PC-9 (cell line): ENCODE measurements at regions not wholly inside any gene's neighbourhood (a gene's known extent, or its start where the extent isn't known, plus 50 kb on each side); places are given as distances from the start of the nearest gene placed in this dataset.

Experiments
- BruUV-seq: library from RNA; stranded (reverse); fragments of 400-500 nt; replicated peaks from 2 replicates; lab custom pipeline; 2021; lab: Mats Ljungman, UMichigan
- CTCF ChIA-PET: fragments of 300-600 bp; sonication (Branson Sonifier 250); formaldehyde crosslinking; loops from one replicate; lab custom pipeline; 2022; ENCODE audit warnings: antibody characterized with exemption; lab: Charles Lee
- POLR2A ChIA-PET: fragments of 300-600 bp; sonication (Branson Sonifier 250); formaldehyde crosslinking; loops from one replicate; lab custom pipeline; 2022; ENCODE audit warnings: antibody characterized with exemption; ENCODE audit not compliant: unreplicated experiment; lab: Charles Lee
- DNase-seq, 2 experiments: peaks; one replicate each; pipeline versions ENCODE4 v3.0.0 to v3.0.0-alpha.2; 2015 to 2022; ENCODE audit warnings: mixed read lengths in 1 of 2
- H2AFZ ChIP-seq: fragments of 200-600 bp; sonication (generic); 2 replicates; pipeline ENCODE4 v1.8.1; 2017; ENCODE audit warnings: antibody characterized with exemption
- H3F3A ChIP-seq: fragments of 200-600 bp; sonication (generic); 2 replicates; pipeline ENCODE4 v1.8.1; 2017; ENCODE audit warnings: antibody characterized with exemption, mild to moderate bottlenecking, low read depth; ENCODE audit not compliant: insufficient read depth
- H3K27ac ChIP-seq: fragments of 200-600 bp; sonication (generic); 2 replicates; pipeline ENCODE4 v1.6.1; 2016; ENCODE audit warnings: mixed run types
- H3K27me3 ChIP-seq: fragments of 200-600 bp; sonication (generic); 2 replicates; pipeline ENCODE4 v1.6.1; 2016; ENCODE audit warnings: low read depth, mixed run types; ENCODE audit not compliant: insufficient read depth
- H3K36me3 ChIP-seq: fragments of 200-600 bp; sonication (generic); 2 replicates; pipeline ENCODE4 v1.6.1; 2016; ENCODE audit warnings: low read depth, mixed run types
- H3K4me1 ChIP-seq: fragments of 200-600 bp; sonication (generic); replicated peaks from 2 replicates; pipeline ENCODE4 v1.6.1; 2016; ENCODE audit warnings: mixed run types; ENCODE audit not compliant: insufficient read depth
- H3K4me2 ChIP-seq: fragments of 200-600 bp; sonication (generic); 2 replicates; pipeline ENCODE4 v1.6.1; 2017; ENCODE audit warnings: mixed run types
- H3K4me3 ChIP-seq: fragments of 200-600 bp; sonication (generic); 2 replicates; pipeline ENCODE4 v1.6.1; 2016; ENCODE audit warnings: mixed run types
- H3K79me2 ChIP-seq: fragments of 200-600 bp; sonication (generic); 2 replicates; pipeline ENCODE4 v1.6.1; 2017; ENCODE audit warnings: low read depth, mixed run types
- H3K9me2 ChIP-seq: fragments of 200-600 bp; sonication (generic); 2 replicates; pipeline ENCODE4 v1.8.1; 2017; ENCODE audit warnings: mild to moderate bottlenecking; ENCODE audit not compliant: insufficient read depth
- H3K9me3 ChIP-seq: fragments of 200-600 bp; sonication (generic); 2 replicates; pipeline ENCODE4 v1.8.1; 2016; ENCODE audit warnings: low read depth; ENCODE audit not compliant: insufficient read depth
- H4K20me1 ChIP-seq: fragments of 200-600 bp; sonication (generic); 2 replicates; pipeline ENCODE4 v1.8.1; 2017; ENCODE audit not compliant: insufficient read depth
- CTCF ChIP-seq: fragments of 200-600 bp; sonication (generic); conservative IDR thresholded peaks from 2 replicates; pipeline ENCODE4 v1.6.1; 2017; ENCODE audit warnings: mixed run types, antibody characterized with exemption, mild to moderate bottlenecking, moderate library complexity
- EZH2 ChIP-seq: fragments of 200-600 bp; sonication (generic); IDR thresholded peaks from 2 replicates; pipeline ENCODE4 v1.8.0; 2017; ENCODE audit warnings: antibody characterized with exemption, low read depth
- intact Hi-C: fragments of 100-400 bp; cut with micrococcal nuclease; formaldehyde crosslinking; loops from one replicate; pipeline ENCODE4 v1.10.0; 2022; ENCODE audit not compliant: unreplicated experiment

GRCh38 chr6:104431096-104431495 is 428.6 kb downstream of the HACE1 start:
- Histone ChIP-seq H3K36me3 (no peaks in the 10 kb centered on the region), H3K9me3 (no peaks in the 10 kb centered on the region), H3K4me3 (no peak overlapping the region), H3F3A (no peaks in the 10 kb centered on the region), H4K20me1 (no peaks in the 10 kb centered on the region), H3K79me2 (no peaks in the 10 kb centered on the region), H2AFZ (no peak overlapping the region), H3K9me2 (no peaks in the 10 kb centered on the region), H3K27ac (no peak overlapping the region), H3K27me3 (no peaks in the 10 kb centered on the region), H3K4me2 (no peak overlapping the region), H3K4me1 (no peaks in the 10 kb centered on the region)
- TF ChIP-seq CTCF (no peak), EZH2 (no peak)
- DNase-seq: no peak
- intact Hi-C loops: no loop called here
- POLR2A ChIA-PET: no interaction called here
- CTCF ChIA-PET: no interaction called here
- BruUV-seq: no TSS peak

- no peaks in the 10 kb centered on the region for H3K27me3 ChIP-seq
- no peak overlapping the region for H2AFZ ChIP-seq
- H3K27ac ChIP-seq: no peak overlapping the region
- DNase-seq: no peak
- no peak overlapping the region for H3K4me3 ChIP-seq
- ChIA-PET POLR2A (no interaction called here), CTCF (interaction anchor here (0.6 kb wide), 1 partner anchor 471 kb away, joined by 7 read pairs; no protein-coding TSS in a partner anchor)
- no peaks in the 10 kb centered on the region for H4K20me1 ChIP-seq
- no peaks in the 10 kb centered on the region for H3K36me3 ChIP-seq
- intact Hi-C loops: no loop called here
- no peaks in the 10 kb centered on the region for H3K4me1 ChIP-seq
- H3F3A ChIP-seq: no peaks in the 10 kb centered on the region
- no peaks in the 10 kb centered on the region for H3K9me3 ChIP-seq
- BruUV-seq: no TSS peak
- no peaks in the 10 kb centered on the region for H3K79me2 ChIP-seq
- H3K9me2 ChIP-seq: no peaks in the 10 kb centered on the region
- TF ChIP-seq EZH2: no peak
- TF ChIP-seq CTCF: no peak
- H3K4me2 ChIP-seq: no peak overlapping the region
Measured at GRCh38 chr6:104428184-104428583, 431.5 kb downstream of the HACE1 start.

GRCh38 chr6:104423691-104424090 is 436.0 kb downstream of the HACE1 start:
- H3K9me3 ChIP-seq: no peaks in the 10 kb centered on the region
- intact Hi-C loops: no loop called here
- H3K4me3 ChIP-seq: no peak overlapping the region

More at GRCh38 chr6:104423691-104424090, 436.0 kb downstream of the HACE1 start:
- Histone ChIP-seq H4K20me1 (no peaks in the 10 kb centered on the region), H3F3A (no peaks in the 10 kb centered on the region), H3K36me3 (no peaks in the 10 kb centered on the region), H2AFZ (no peak overlapping the region), H3K27me3 (no peaks in the 10 kb centered on the region), H3K4me2 (no peak overlapping the region), H3K27ac (no peak overlapping the region), H3K79me2 (no peaks in the 10 kb centered on the region), H3K4me1 (no peaks in the 10 kb centered on the region), H3K9me2 (no peaks in the 10 kb centered on the region)
- ChIA-PET CTCF (no interaction called here), POLR2A (no interaction called here)
- no peak for TF ChIP-seq EZH2
- TF ChIP-seq CTCF: no peak
- no TSS peak for BruUV-seq
- no peak for DNase-seq
